SK-N-SH (cell line): ENCODE measurements at regions not wholly inside any gene's neighbourhood (a gene's known extent, or its start where the extent isn't known, plus 50 kb on each side); places are given as distances from the start of the nearest gene placed in this dataset.

ENCODE experiments used
- CTCF ChIA-PET: fragments of 300-600, 350-600 bp; formaldehyde crosslinking; extraction: SDS; loops from one replicate; lab custom pipeline; 2021; lab: Yijun Ruan, JAX
- POLR2A ChIA-PET: fragments of 350-600 bp; sonication (Branson Sonifier 250); formaldehyde crosslinking; extraction: SDS; loops from one replicate; lab custom pipeline; 2020; ENCODE audit warnings: antibody characterized with exemption, inconsistent platforms; lab: Yijun Ruan, JAX
- DNase-seq: peaks from one replicate; pipeline ENCODE4 v3.0.0; 2012
- H2AFZ ChIP-seq: fragments of 200-600 bp; sonication (generic); 2 replicates; pipeline ENCODE4 v1.8.1; 2016; ENCODE audit warnings: antibody characterized with exemption, mild to moderate bottlenecking, low read depth
- H3F3A ChIP-seq: fragments of 200-600 bp; sonication (generic); replicated peaks from 2 replicates; pipeline ENCODE3; 2016; ENCODE audit warnings: antibody characterized with exemption, mild to moderate bottlenecking; ENCODE audit not compliant: insufficient read depth
- H3K27ac ChIP-seq, 2 experiments: fragments of 200-500 bp in 1 of 2; fragments of 200-600 bp in 1 of 2; sonication (Bioruptor generic) in 1 of 2; sonication (generic), shearing (Covaris generic) in 1 of 2; 2 replicates each; pipeline versions ENCODE4 v1.5.1 to v1.6.1; 2014 to 2016; ENCODE audit warnings: low read depth in 2 of 2, inconsistent platforms in 1 of 2, low read length in 1 of 2, mild to moderate bottlenecking in 1 of 2, mixed read lengths in 1 of 2
- H3K27me3 ChIP-seq: fragments of 200-600 bp; sonication (generic), shearing (Covaris generic); 2 replicates; pipeline ENCODE4 v1.6.1; 2016; ENCODE audit warnings: mixed run types; ENCODE audit not compliant: insufficient read depth
- H3K36me3 ChIP-seq, 2 experiments: fragments of 200-500 bp in 1 of 2; fragments of 200-600 bp in 1 of 2; sonication (Bioruptor generic) in 1 of 2; sonication (generic) in 1 of 2; replicated peaks in 1 of 2; 2 replicates each; pipeline versions ENCODE3 to v1.5.1; 2014 to 2016; ENCODE audit warnings: low read length in 1 of 2, mild to moderate bottlenecking in 1 of 2; ENCODE audit not compliant: insufficient read depth in 2 of 2, control insufficient read depth in 1 of 2
- H3K4me1 ChIP-seq, 2 experiments: fragments of 200-500 bp in 1 of 2; fragments of 200-600 bp in 1 of 2; sonication (Bioruptor generic) in 1 of 2; sonication (generic), shearing (Covaris generic) in 1 of 2; 2 replicates each; pipeline versions ENCODE4 v1.5.1 to v1.6.1; 2014 to 2016; ENCODE audit warnings: low read depth in 1 of 2, low read length in 1 of 2, mixed run types in 1 of 2; ENCODE audit not compliant: insufficient read depth in 2 of 2, control insufficient read depth in 1 of 2
- H3K4me2 ChIP-seq: fragments of 200-600 bp; sonication (generic), shearing (Covaris generic); 2 replicates; pipeline ENCODE4 v1.6.1; 2017; ENCODE audit warnings: mixed run types
- H3K4me3 ChIP-seq, 2 experiments: fragments of 200-500 bp in 1 of 2; fragments of 200-600 bp in 1 of 2; sonication (Bioruptor generic) in 1 of 2; sonication (generic), shearing (Covaris generic) in 1 of 2; 2 replicates each; pipeline versions ENCODE4 v1.5.1 to v1.8.1; 2014 to 2016; ENCODE audit warnings: low read depth in 2 of 2, inconsistent platforms in 1 of 2, low read length in 1 of 2, mild to moderate bottlenecking in 1 of 2, mixed read lengths in 1 of 2, moderate library complexity in 1 of 2
- H3K79me2 ChIP-seq: fragments of 200-600 bp; sonication (generic); 2 replicates; pipeline ENCODE4 v1.8.1; 2017; ENCODE audit warnings: mild to moderate bottlenecking; ENCODE audit not compliant: insufficient read depth
- H3K9ac ChIP-seq: fragments of 200-600 bp; sonication (generic); 2 replicates; pipeline ENCODE4 v1.6.1; 2017; ENCODE audit warnings: mixed run types
- H3K9me2 ChIP-seq: fragments of 200-600 bp; sonication (generic); 2 replicates; pipeline ENCODE4 v1.6.1; 2017; ENCODE audit warnings: mixed run types
- H3K9me3 ChIP-seq: fragments of 200-600 bp; sonication (generic); 2 replicates; pipeline ENCODE4 v1.6.1; 2017; ENCODE audit warnings: mixed run types, mild to moderate bottlenecking, moderate library complexity
- H4K20me1 ChIP-seq: fragments of 200-600 bp; sonication (generic); 2 replicates; pipeline ENCODE4 v1.6.1; 2017; ENCODE audit warnings: mild to moderate bottlenecking, mixed run types; ENCODE audit not compliant: insufficient read depth
- CHD2 ChIP-seq: fragments of 150-350 bp; IDR thresholded peaks from 2 replicates; pipeline ENCODE4 v1.6.1; 2018; ENCODE audit warnings: low read length; ENCODE audit not compliant: partially characterized antibody
- CTCF ChIP-seq: fragments of 200-600 bp; sonication (generic); IDR thresholded peaks from 2 replicates; pipeline ENCODE4 v1.6.1; 2017; ENCODE audit warnings: antibody characterized with exemption, mild to moderate bottlenecking, moderate library complexity
- ELF1 ChIP-seq: IDR thresholded peaks from 2 replicates; pipeline ENCODE4 v1.4.0; 2012
- EP300 ChIP-seq, 2 experiments: IDR thresholded peaks; 2 replicates each; pipeline versions ENCODE4 v1.4.0 to v1.6.1; 2012; ENCODE audit warnings: borderline replicate concordance in 1 of 2, low read depth in 1 of 2, low read length in 1 of 2
- FOSL2 ChIP-seq: IDR thresholded peaks from 2 replicates; pipeline ENCODE4 v1.4.0; 2012; ENCODE audit warnings: low read depth, mild to moderate bottlenecking, moderate library complexity, borderline replicate concordance
- GATA2 ChIP-seq: sonication (generic); formaldehyde crosslinking; IDR thresholded peaks from 2 replicates; pipeline ENCODE4 v1.5.0; 2020; ENCODE audit warnings: mild to moderate bottlenecking, missing genetic modification reagents
- IRF3 ChIP-seq: fragments of 150-350 bp; IDR thresholded peaks from 2 replicates; pipeline ENCODE4 v1.6.1; 2016; ENCODE audit warnings: mild to moderate bottlenecking, low read depth, low read length
- MEF2A ChIP-seq: IDR thresholded peaks from 2 replicates; pipeline ENCODE4 v1.4.0; 2012; ENCODE audit warnings: low read depth, borderline replicate concordance
- MXI1 ChIP-seq: IDR thresholded peaks from 2 replicates; pipeline ENCODE4 v1.6.1; 2012; ENCODE audit warnings: mild to moderate bottlenecking, low read depth, low read length, improper control_type of control experiment
- NRF1 ChIP-seq: IDR thresholded peaks from 2 replicates; pipeline ENCODE4 v1.6.1; 2012; ENCODE audit warnings: low read depth, mild to moderate bottlenecking, low read length
- PBX3 ChIP-seq: IDR thresholded peaks from 2 replicates; pipeline ENCODE4; 2012
- RCOR1 ChIP-seq: fragments of 150-350 bp; IDR thresholded peaks from 2 replicates; pipeline ENCODE4 v1.6.1; 2017; ENCODE audit warnings: antibody characterized with exemption, low read length
- REST ChIP-seq: IDR thresholded peaks from 2 replicates; pipeline ENCODE4 v1.6.1; 2012; ENCODE audit warnings: mild to moderate bottlenecking, low read depth, low read length, moderate library complexity
- RXRA ChIP-seq: IDR thresholded peaks from 2 replicates; pipeline ENCODE4 v1.4.0; 2012; ENCODE audit warnings: low read depth, mild to moderate bottlenecking, borderline replicate concordance
- SIN3A ChIP-seq: IDR thresholded peaks from 2 replicates; pipeline ENCODE4 v1.6.1; 2012; ENCODE audit warnings: low read depth, mild to moderate bottlenecking, low read length, moderate library complexity, borderline replicate concordance
- SMC3 ChIP-seq: IDR thresholded peaks from 2 replicates; pipeline ENCODE4 v1.6.1; 2012; ENCODE audit warnings: low read depth, low read length, improper control_type of control experiment
- TCF12 ChIP-seq: IDR thresholded peaks from 2 replicates; pipeline ENCODE4 v1.4.0; 2012
- TEAD4 ChIP-seq: IDR thresholded peaks from 2 replicates; pipeline ENCODE4 v1.4.0; 2012; ENCODE audit warnings: mild to moderate bottlenecking, borderline replicate concordance; ENCODE audit not compliant: insufficient read depth
- USF1 ChIP-seq: IDR thresholded peaks from 2 replicates; pipeline ENCODE4 v1.4.0; 2012; ENCODE audit warnings: low read depth, borderline replicate concordance
- USF2 ChIP-seq: fragments of 150-350 bp; IDR thresholded peaks from 2 replicates; pipeline ENCODE4 v1.6.1; 2017; ENCODE audit warnings: antibody characterized with exemption, low read length, low read depth, borderline replicate concordance
- YY1 ChIP-seq: IDR thresholded peaks from 2 replicates; pipeline ENCODE4 v1.4.0; 2012; ENCODE audit warnings: low read depth, mild to moderate bottlenecking
- WGBS: methylation state at CpG from one replicate; pipeline ENCODE4 v1.1.6; 2017; ENCODE audit warnings: low lambda C conversion rate; 5-methylcytosine and 5-hydroxymethylcytosine counted together

GRCh38 chr6:87873556-87873955 is 171.5 kb upstream of the AKIRIN2 start:
- no peak overlapping the region for H3K4me3 ChIP-seq
- DNase-seq, result no peak
- H3K27me3 ChIP-seq, result no peaks in the 10 kb centered on the region; the same call in 1 of the 2 replicates
- WGBS, result 66% methylated on average over 3 of the region's 3 CpGs
- H3K9ac ChIP-seq, result no peak overlapping the region
- H3K27ac ChIP-seq, result no peak overlapping the region
- H3K79me2 ChIP-seq, result no peaks in the 10 kb centered on the region
- TF ChIP-seq MEF2A (no peak), SIN3A (no peak), USF1 (no peak), RXRA (no peak), TCF12 (no peak), TEAD4 (no peak), IRF3 (no peak), RCOR1 (no peak), SMC3 (no peak), FOSL2 (no peak), MXI1 (no peak), PBX3 (no peak), EP300 (IDR thresholded peaks at IDR 0.05; ENCODE audit: borderline replicate concordance in 1 of 2, low read depth in 1 of 2, low read length in 1 of 2) (no peak), ELF1 (no peak), NRF1 (no peak), GATA2 (no peak)
- no peak overlapping the region for H3K4me2 ChIP-seq
- H3K4me1 ChIP-seq, result no peaks in the 10 kb centered on the region
- no peak overlapping the region for H2AFZ ChIP-seq
- POLR2A ChIA-PET, result no interaction called here
- H4K20me1 ChIP-seq, result no peaks in the 10 kb centered on the region
- no peaks in the 10 kb centered on the region for H3K9me3 ChIP-seq
- CTCF ChIA-PET, result no interaction called here
- H3K36me3 ChIP-seq, result no peaks in the 10 kb centered on the region
- no peaks in the 10 kb centered on the region for H3K9me2 ChIP-seq
- no peaks in the 10 kb centered on the region for H3F3A ChIP-seq

- no peak for DNase-seq
- Histone ChIP-seq H4K20me1 (no peaks in the 10 kb centered on the region), H3K27ac (no peak overlapping the region), H2AFZ (no peak overlapping the region), H3K27me3 (no peaks in the 10 kb centered on the region; the same call in 1 of the 2 replicates), H3K9me2 (no peaks in the 10 kb centered on the region), H3F3A (no peaks in the 10 kb centered on the region), H3K4me3 (no peak overlapping the region), H3K4me1 (no peaks in the 10 kb centered on the region), H3K9me3 (no peaks in the 10 kb centered on the region), H3K36me3 (no peaks in the 10 kb centered on the region), H3K4me2 (no peak overlapping the region), H3K9ac (no peak overlapping the region), H3K79me2 (no peaks in the 10 kb centered on the region)
- ChIA-PET CTCF (interaction anchor here (1.4 kb wide), 2 partner anchors 20 to 1000 kb away, joined by 3 read pairs; no protein-coding TSS in a partner anchor), POLR2A (no interaction called here)
- TF ChIP-seq CTCF, result no peak
- no peak for TF ChIP-seq NRF1
- TF ChIP-seq CHD2, result no peak
- no peak for TF ChIP-seq YY1
- TF ChIP-seq REST, result no peak
- TF ChIP-seq GATA2, result no peak
- no peak for TF ChIP-seq ELF1
- no peak for TF ChIP-seq USF2
- WGBS, result 33% methylated on average over 3 of the region's 3 CpGs
These were observed 168.5 kb upstream of the AKIRIN2 start for GRCh38 chr6:87870556-87870955.
